ENCODE measurements at regions not wholly inside any gene's neighbourhood (a gene's known extent, or its start where the extent isn't known, plus 50 kb on each side); places are given as distances from the start of the nearest gene placed in this dataset.

DNA sequence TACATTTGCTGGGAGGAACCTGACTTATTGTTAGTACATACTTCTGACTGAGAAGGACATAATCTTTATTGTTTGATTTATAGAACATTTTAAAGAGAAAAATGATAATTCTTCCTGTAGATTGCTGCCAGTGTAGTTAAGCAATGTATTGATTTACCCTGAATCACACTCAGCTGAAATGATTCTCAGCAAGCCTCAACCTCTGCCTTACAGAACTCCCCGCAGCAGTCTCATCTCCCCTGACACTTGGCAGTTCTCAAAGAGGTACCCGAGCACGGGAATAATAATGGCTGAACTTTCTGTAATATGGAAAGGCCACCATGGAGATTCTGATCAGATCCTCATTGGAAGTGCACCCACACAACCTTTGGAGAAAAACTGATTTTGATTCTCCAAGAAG is 74.9 kb upstream of the RFX3 start:
- TF ChIP-seq, protein P1, sequence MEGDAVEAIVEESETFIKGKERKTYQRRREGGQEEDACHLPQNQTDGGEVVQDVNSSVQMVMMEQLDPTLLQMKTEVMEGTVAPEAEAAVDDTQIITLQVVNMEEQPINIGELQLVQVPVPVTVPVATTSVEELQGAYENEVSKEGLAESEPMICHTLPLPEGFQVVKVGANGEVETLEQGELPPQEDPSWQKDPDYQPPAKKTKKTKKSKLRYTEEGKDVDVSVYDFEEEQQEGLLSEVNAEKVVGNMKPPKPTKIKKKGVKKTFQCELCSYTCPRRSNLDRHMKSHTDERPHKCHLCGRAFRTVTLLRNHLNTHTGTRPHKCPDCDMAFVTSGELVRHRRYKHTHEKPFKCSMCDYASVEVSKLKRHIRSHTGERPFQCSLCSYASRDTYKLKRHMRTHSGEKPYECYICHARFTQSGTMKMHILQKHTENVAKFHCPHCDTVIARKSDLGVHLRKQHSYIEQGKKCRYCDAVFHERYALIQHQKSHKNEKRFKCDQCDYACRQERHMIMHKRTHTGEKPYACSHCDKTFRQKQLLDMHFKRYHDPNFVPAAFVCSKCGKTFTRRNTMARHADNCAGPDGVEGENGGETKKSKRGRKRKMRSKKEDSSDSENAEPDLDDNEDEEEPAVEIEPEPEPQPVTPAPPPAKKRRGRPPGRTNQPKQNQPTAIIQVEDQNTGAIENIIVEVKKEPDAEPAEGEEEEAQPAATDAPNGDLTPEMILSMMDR (conservative IDR thresholded peaks at IDR 0.05; ENCODE audit: low read depth, low read length), result no peak
- H3K4me3 ChIP-seq (IDR thresholded peaks at IDR 0.05; ENCODE audit: insufficient read depth, low read depth, low read length), result no peak overlapping the region
- H2AFZ ChIP-seq (ENCODE audit: low read depth), result no peak overlapping the region
- H3K4me1 ChIP-seq (ENCODE audit: low read depth, poor library complexity, severe bottlenecking), result no peaks in the 10 kb centered on the region
- no peak overlapping the region for H3K9ac ChIP-seq
- H4K20me1 ChIP-seq (ENCODE audit: insufficient read depth), result no peaks in the 10 kb centered on the region
- no peak overlapping the region for H3K27ac ChIP-seq
- no peak overlapping the region for H3K4me2 ChIP-seq
- no peaks in the 10 kb centered on the region for H3K36me3 ChIP-seq (ENCODE audit: insufficient read depth)
- no peaks in the 10 kb centered on the region for H3K27me3 ChIP-seq (ENCODE audit: insufficient read depth, low read depth)
- H3K79me2 ChIP-seq (ENCODE audit: insufficient read depth, low read depth), result no peaks in the 10 kb centered on the region

DNA sequence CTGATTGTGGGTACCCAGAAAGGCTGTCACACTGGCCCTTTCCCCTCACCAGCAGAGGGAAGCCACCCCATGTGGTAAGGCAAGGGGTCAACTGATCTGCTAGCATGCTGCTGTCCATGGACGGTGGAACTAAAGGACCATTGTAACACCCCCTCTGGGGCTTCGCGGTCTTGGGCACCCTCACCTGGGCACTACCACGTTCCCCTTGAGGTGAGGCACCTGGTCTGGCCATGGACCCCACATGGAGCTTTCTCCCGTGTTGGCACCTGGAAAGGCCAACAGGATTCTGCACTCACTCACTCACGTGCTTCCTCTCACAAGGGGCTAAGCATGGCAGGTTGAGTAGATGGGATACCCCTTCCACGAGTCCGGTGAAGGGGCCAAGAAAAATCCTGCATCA is 72.0 kb upstream of the RFX3 start:
- no peak overlapping the region for H3K9ac ChIP-seq
- no peaks in the 10 kb centered on the region for H3K27me3 ChIP-seq (ENCODE audit: insufficient read depth, low read depth)
- H3K4me2 ChIP-seq, result no peak overlapping the region
- no peaks in the 10 kb centered on the region for H3K4me1 ChIP-seq (ENCODE audit: low read depth, poor library complexity, severe bottlenecking)
- no peaks in the 10 kb centered on the region for H4K20me1 ChIP-seq (ENCODE audit: insufficient read depth)
- H3K79me2 ChIP-seq (ENCODE audit: insufficient read depth, low read depth), result no peaks in the 10 kb centered on the region
- no peaks in the 10 kb centered on the region for H3K36me3 ChIP-seq (ENCODE audit: insufficient read depth)
- H3K4me3 ChIP-seq (IDR thresholded peaks at IDR 0.05; ENCODE audit: insufficient read depth, low read depth, low read length), result no peak overlapping the region
- TF ChIP-seq, protein P1 (conservative IDR thresholded peaks at IDR 0.05; ENCODE audit: low read depth, low read length), result no peak
- no peak overlapping the region for H2AFZ ChIP-seq (ENCODE audit: low read depth)
- no peak overlapping the region for H3K27ac ChIP-seq

DNA sequence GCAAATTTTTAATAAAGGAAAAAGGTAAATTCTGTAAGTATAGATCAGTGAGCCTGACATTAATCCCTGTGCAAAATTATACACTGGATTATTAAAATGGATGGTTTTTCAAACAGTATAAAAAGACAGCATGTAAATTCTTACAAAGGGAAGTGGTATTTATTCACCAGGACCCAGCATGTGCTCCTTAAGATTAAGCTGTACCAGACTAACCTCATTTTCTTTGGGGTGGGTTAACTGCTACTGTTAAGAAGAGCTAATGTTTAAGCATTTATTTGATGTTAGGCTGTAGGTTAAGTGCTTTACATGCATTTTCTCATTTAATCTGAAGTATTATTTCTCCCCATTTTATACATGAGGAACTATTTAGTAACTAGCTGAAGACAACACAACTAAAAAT is 60.3 kb upstream of the RFX3 start:
- H3K4me1 ChIP-seq (ENCODE audit: low read depth, poor library complexity, severe bottlenecking), result no peaks in the 10 kb centered on the region
- no peak overlapping the region for H3K27ac ChIP-seq
- no peak overlapping the region for H2AFZ ChIP-seq (ENCODE audit: low read depth)
- no peaks in the 10 kb centered on the region for H3K79me2 ChIP-seq (ENCODE audit: insufficient read depth, low read depth)
- H3K4me3 ChIP-seq (IDR thresholded peaks at IDR 0.05; ENCODE audit: insufficient read depth, low read depth, low read length), result no peak overlapping the region
- no peaks in the 10 kb centered on the region for H3K27me3 ChIP-seq (ENCODE audit: insufficient read depth, low read depth)
- no peaks in the 10 kb centered on the region for H4K20me1 ChIP-seq (ENCODE audit: insufficient read depth)
- H3K9ac ChIP-seq, result no peak overlapping the region
- no peak overlapping the region for H3K4me2 ChIP-seq
- no peaks in the 10 kb centered on the region for H3K36me3 ChIP-seq (ENCODE audit: insufficient read depth)
- TF ChIP-seq, protein P1 (conservative IDR thresholded peaks at IDR 0.05; ENCODE audit: low read depth, low read length), result no peak

DNA sequence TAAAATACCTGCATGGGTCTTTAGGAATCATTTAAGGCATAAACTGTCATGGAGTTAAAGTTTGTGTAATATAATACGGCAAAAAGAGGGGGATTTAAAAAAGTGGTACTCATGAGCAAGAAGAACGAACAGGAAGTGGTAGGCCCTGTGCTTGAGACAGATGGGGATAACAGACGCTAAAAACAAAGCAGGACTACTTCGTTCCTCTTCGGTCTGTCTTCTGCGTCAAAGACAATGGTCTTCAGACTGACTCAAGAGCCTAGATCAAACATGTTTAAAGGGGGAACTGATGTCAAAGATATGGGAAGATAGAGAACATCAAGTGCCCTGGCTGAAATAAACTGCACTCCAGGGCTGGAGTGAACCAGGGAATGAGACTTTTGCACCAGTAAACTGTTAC is 59.8 kb upstream of the RFX3 start:
- Histone ChIP-seq H3K79me2 (ENCODE audit: insufficient read depth, low read depth) (no peaks in the 10 kb centered on the region), H3K9ac (no peak overlapping the region), H3K4me1 (ENCODE audit: low read depth, poor library complexity, severe bottlenecking) (no peaks in the 10 kb centered on the region), H3K4me2 (no peak overlapping the region), H4K20me1 (ENCODE audit: insufficient read depth) (no peaks in the 10 kb centered on the region), H3K27me3 (ENCODE audit: insufficient read depth, low read depth) (no peaks in the 10 kb centered on the region), H3K27ac (no peak overlapping the region), H2AFZ (ENCODE audit: low read depth) (no peak overlapping the region), H3K36me3 (ENCODE audit: insufficient read depth) (no peaks in the 10 kb centered on the region), H3K4me3 (IDR thresholded peaks at IDR 0.05; ENCODE audit: insufficient read depth, low read depth, low read length) (no peak overlapping the region)
- TF ChIP-seq, protein P1 (conservative IDR thresholded peaks at IDR 0.05; ENCODE audit: low read depth, low read length), result no peak

DNA sequence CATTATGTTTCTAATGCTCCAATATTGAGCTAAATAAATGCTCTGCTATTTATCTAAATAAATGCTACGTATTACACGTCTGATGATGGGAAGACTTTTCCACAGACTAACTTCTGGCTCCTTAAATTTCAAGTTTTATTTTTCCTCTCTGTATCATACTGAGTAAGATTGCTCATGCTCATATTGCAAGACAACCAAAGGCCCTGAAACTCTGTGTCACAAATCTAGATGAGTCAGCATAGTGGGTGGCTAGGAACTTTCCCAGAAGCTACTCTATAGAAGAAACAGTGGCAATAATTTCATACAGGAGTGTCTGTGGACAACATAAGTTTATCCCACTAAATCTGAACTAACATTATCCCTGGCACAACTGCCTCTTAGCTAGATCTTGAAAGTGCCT is 53.0 kb upstream of the RFX3 start:
- Histone ChIP-seq H3K27ac (no peak overlapping the region), H3K4me3 (IDR thresholded peaks at IDR 0.05; ENCODE audit: insufficient read depth, low read depth, low read length) (no peak overlapping the region), H4K20me1 (ENCODE audit: insufficient read depth) (no peaks in the 10 kb centered on the region), H3K27me3 (ENCODE audit: insufficient read depth, low read depth) (no peaks in the 10 kb centered on the region), H2AFZ (ENCODE audit: low read depth) (no peak overlapping the region), H3K79me2 (ENCODE audit: insufficient read depth, low read depth) (no peaks in the 10 kb centered on the region), H3K4me1 (ENCODE audit: low read depth, poor library complexity, severe bottlenecking) (peaks cover 4% of the 10 kb centered on the region), H3K9ac (no peak overlapping the region), H3K36me3 (ENCODE audit: insufficient read depth) (no peaks in the 10 kb centered on the region), H3K4me2 (no peak overlapping the region)
- TF ChIP-seq, protein P1 (conservative IDR thresholded peaks at IDR 0.05; ENCODE audit: low read depth, low read length), result no peak
